GM23338 (cell line): ENCODE measurements at regions not wholly inside any gene's neighbourhood (a gene's known extent, or its start where the extent isn't known, plus 50 kb on each side); places are given as distances from the start of the nearest gene placed in this dataset.

Experiments used
- ATAC-seq: fragments of 200-7000 bp; cut with Tn5 transposase; 3 replicates; pipeline ENCODE4 v1.9.1; 2020
- DNase-seq: peaks from one replicate; pipeline ENCODE4 v3.0.0-alpha.2; 2015; ENCODE audit warnings: low spot score
- H2AFZ ChIP-seq: fragments of 200-600 bp; sonication (generic); 2 replicates; pipeline ENCODE4 v1.8.0; 2016; ENCODE audit warnings: antibody characterized with exemption, mild to moderate bottlenecking, moderate library complexity
- H3F3A ChIP-seq: fragments of 200-600 bp; sonication (generic); replicated peaks from 2 replicates; pipeline ENCODE4 v1.8.0; 2017; ENCODE audit warnings: antibody characterized with exemption, mixed run types, low read depth
- H3K27ac ChIP-seq: fragments of 200-600 bp; sonication (generic); 2 replicates; pipeline ENCODE4 v1.6.1; 2016; ENCODE audit warnings: low read depth
- H3K27me3 ChIP-seq: fragments of 200-600 bp; sonication (generic); 2 replicates; pipeline ENCODE4 v1.8.0; 2016; ENCODE audit warnings: mild to moderate bottlenecking, mixed run types, moderate library complexity; ENCODE audit not compliant: insufficient read depth
- H3K36me3 ChIP-seq: fragments of 200-600 bp; sonication (generic); 2 replicates; pipeline ENCODE4 v1.8.0; 2016; ENCODE audit warnings: mild to moderate bottlenecking; ENCODE audit not compliant: insufficient read depth
- H3K4me1 ChIP-seq: fragments of 200-600 bp; sonication (generic); 2 replicates; pipeline ENCODE4 v1.8.0; 2016; ENCODE audit warnings: mild to moderate bottlenecking, moderate library complexity; ENCODE audit not compliant: insufficient read depth
- H3K4me2 ChIP-seq: fragments of 200-600 bp; sonication (generic); 2 replicates; pipeline ENCODE4 v1.7.1; 2017; ENCODE audit warnings: mixed run types
- H3K4me3 ChIP-seq: fragments of 200-600 bp; sonication (generic); 2 replicates; pipeline ENCODE4 v1.6.1; 2016; ENCODE audit warnings: mixed run types
- H3K79me2 ChIP-seq: fragments of 200-600 bp; sonication (generic); replicated peaks from 2 replicates; pipeline ENCODE4 v1.8.0; 2017; ENCODE audit warnings: mild to moderate bottlenecking; ENCODE audit not compliant: insufficient read depth
- H3K9me2 ChIP-seq: fragments of 200-600 bp; sonication (generic); 2 replicates; pipeline ENCODE4 v1.8.0; 2017; ENCODE audit not compliant: insufficient read depth
- H4K20me1 ChIP-seq: fragments of 200-600 bp; sonication (generic); replicated peaks from 2 replicates; pipeline ENCODE4 v1.8.0; 2017; ENCODE audit warnings: mild to moderate bottlenecking; ENCODE audit not compliant: insufficient read depth
- H3K27ac Mint-ChIP-seq: 2 replicates; pipeline ENCODE4 v1.8.0; 2020; ENCODE audit warnings: inconsistent platforms, mild to moderate bottlenecking, moderate library complexity, mixed read lengths
- H3K27me3 Mint-ChIP-seq: 3 replicates; pipeline ENCODE4 v1.8.0; 2022; ENCODE audit warnings: low read depth, mild to moderate bottlenecking, moderate library complexity, mixed read lengths, inconsistent platforms; ENCODE audit not compliant: insufficient read depth, poor library complexity
- H3K36me3 Mint-ChIP-seq: 3 replicates; pipeline ENCODE4 v1.8.0; 2021; ENCODE audit warnings: low read depth, mild to moderate bottlenecking, inconsistent platforms, moderate library complexity, mixed read lengths
- H3K4me1 Mint-ChIP-seq: 3 replicates; pipeline ENCODE4 v1.8.0; 2020; ENCODE audit warnings: mild to moderate bottlenecking, inconsistent platforms, mixed read lengths
- H3K4me3 Mint-ChIP-seq: 3 replicates; pipeline ENCODE4 v1.8.0; 2021; ENCODE audit warnings: moderate library complexity, mild to moderate bottlenecking, inconsistent platforms, mixed read lengths
- H3K9me3 Mint-ChIP-seq: 3 replicates; pipeline ENCODE4 v1.8.0; 2020; ENCODE audit warnings: moderate library complexity, mild to moderate bottlenecking, inconsistent platforms, mixed read lengths
- CREB1 ChIP-seq: fragments of 250-450 bp; sonication (Bioruptor Pico); IDR thresholded peaks from 2 replicates; pipeline ENCODE4 v1.5.0; 2020; ENCODE audit warnings: low read depth, mild to moderate bottlenecking, moderate library complexity
- CTCF ChIP-seq, 2 experiments: fragments of 200-600 bp in 1 of 2; sonication (generic) in 1 of 2; conservative IDR thresholded peaks; 2 replicates each; pipeline versions ENCODE4 v1.5.1 to v1.6.1; 2016 to 2017; ENCODE audit warnings: antibody characterized with exemption in 2 of 2, low read depth in 2 of 2, mild to moderate bottlenecking in 2 of 2, moderate library complexity in 1 of 2
- ETS1 ChIP-seq: IDR thresholded peaks from 2 replicates; pipeline ENCODE4 v1.6.1; 2016; ENCODE audit warnings: antibody characterized with exemption
- EZH2 ChIP-seq: fragments of 200-600 bp; sonication (generic); IDR thresholded peaks from one replicate; pipeline ENCODE4 v1.8.0; 2017; ENCODE audit warnings: antibody characterized with exemption, mild to moderate bottlenecking, low read depth; ENCODE audit not compliant: unreplicated experiment
- EZH2phosphoT487 ChIP-seq: fragments of 200-600 bp; sonication (generic); IDR thresholded peaks from one replicate; pipeline ENCODE4 v1.8.1; 2018; ENCODE audit warnings: antibody characterized with exemption; ENCODE audit not compliant: unreplicated experiment
- JUNB ChIP-seq: IDR thresholded peaks from one replicate; pipeline ENCODE4 v1.6.1; 2016; ENCODE audit warnings: antibody characterized with exemption; ENCODE audit not compliant: unreplicated experiment
- REST ChIP-seq: IDR thresholded peaks from one replicate; pipeline ENCODE4 v1.6.1; 2018; ENCODE audit warnings: antibody characterized with exemption; ENCODE audit not compliant: unreplicated experiment
- STAT1 ChIP-seq: IDR thresholded peaks from one replicate; pipeline ENCODE4 v1.6.1; 2016; ENCODE audit warnings: antibody characterized with exemption; ENCODE audit not compliant: unreplicated experiment
- ZNF114 ChIP-seq: fragments of 250-450 bp; sonication (Bioruptor Pico); IDR thresholded peaks from 2 replicates; pipeline ENCODE4 v1.5.0; 2020; ENCODE audit warnings: mild to moderate bottlenecking, moderate library complexity
- ZNF331 ChIP-seq: fragments of 250-450 bp; sonication (Bioruptor Pico); IDR thresholded peaks from 2 replicates; pipeline ENCODE4 v1.5.0; 2020; ENCODE audit warnings: low read depth, mild to moderate bottlenecking, moderate library complexity
- ZNF462 ChIP-seq: fragments of 250-450 bp; sonication (Bioruptor Pico); IDR thresholded peaks from 2 replicates; pipeline ENCODE4 v1.5.0; 2020; ENCODE audit warnings: mild to moderate bottlenecking, moderate library complexity

GRCh38 chr2:59746291-59746690 lies 807.2 kb downstream of the BCL11A start:
- Histone ChIP-seq H2AFZ (no peak overlapping the region), H3F3A (no peaks in the 10 kb centered on the region), H3K27ac (no peak overlapping the region), H3K36me3 (no peaks in the 10 kb centered on the region), H3K4me2 (no peak overlapping the region), H3K4me1 (no peaks in the 10 kb centered on the region), H3K27me3 (no peaks in the 10 kb centered on the region), H3K9me2 (no peaks in the 10 kb centered on the region), H3K4me3 (no peak overlapping the region), H3K79me2 (no peaks in the 10 kb centered on the region), H4K20me1 (no peaks in the 10 kb centered on the region)
- DNase-seq (no peak), ATAC-seq (no peak)
- no peaks in the 10 kb centered on the region for H3K36me3 Mint-ChIP-seq
- H3K9me3 Mint-ChIP-seq, result no peaks in the 10 kb centered on the region
- TF ChIP-seq ZNF331 (CRISPR knock-in tag), result no peak
- TF ChIP-seq JUNB, result no peak
- no peak for TF ChIP-seq EZH2phosphoT487
- TF ChIP-seq EZH2, result no peak
- TF ChIP-seq ETS1, result no peak
- no peak for TF ChIP-seq ZNF114
- TF ChIP-seq CTCF (conservative IDR thresholded peaks at IDR 0.05; ENCODE audit: low read depth in 2 of 2), result no peak
- no peak for TF ChIP-seq CREB1
- TF ChIP-seq REST, result no peak
- no peak for TF ChIP-seq STAT1
- no peak for TF ChIP-seq ZNF462 (CRISPR knock-in tag)
- no peaks in the 10 kb centered on the region for H3K4me1 Mint-ChIP-seq
- no peak overlapping the region for H3K27ac Mint-ChIP-seq
- H3K27me3 Mint-ChIP-seq, result no peaks in the 10 kb centered on the region
- no peak overlapping the region for H3K4me3 Mint-ChIP-seq
